Transverse colon (tissue), 4 donors: ENCODE measurements at regions not wholly inside any gene's neighbourhood (a gene's known extent, or its start where the extent isn't known, plus 50 kb on each side); places are given as distances from the start of the nearest gene placed in this dataset.
A peak's percentile ranks its signal among the peaks of the same experiment; 100 is the strongest.

Source experiments
- CTCF ChIP-seq, 5 experiments: fragments of 200-600 bp in 3 of 5; fragments of 450-650 bp in 2 of 5; sonication (generic) in 3 of 5; IDR thresholded peaks; 1 replicate in 2 of 5; 2 replicates in 3 of 5; pipeline ENCODE4 v1.5.1; 2016 to 2017; ENCODE audit warnings: antibody characterized with exemption in 5 of 5, inconsistent platforms in 3 of 5, mild to moderate bottlenecking in 2 of 5, moderate library complexity in 1 of 5
- EP300 ChIP-seq: sonication (generic); formaldehyde crosslinking; IDR thresholded peaks from one replicate; pipeline ENCODE4 v1.6.1; 2017; ENCODE audit warnings: antibody characterized with exemption, low read depth
- POLR2AphosphoS5 ChIP-seq, 3 donors: sonication (generic); formaldehyde crosslinking; IDR thresholded peaks; one replicate each; pipeline ENCODE4 v1.6.1; 2016; ENCODE audit warnings: antibody characterized with exemption in 3 of 3

GRCh38 chr5:114223866-114224265 lies 138.0 kb upstream of the KCNN2 start:
- TF ChIP-seq EP300 (no peak), CTCF (IDR thresholded peaks at IDR 0.05) (peak in 1 of 5 experiments; percentile 20), POLR2AphosphoS5 (IDR thresholded peaks at IDR 0.05) (no peak)
